ENCODE measurements at regions not wholly inside any gene's neighbourhood (a gene's known extent, or its start where the extent isn't known, plus 50 kb on each side); places are given as distances from the start of the nearest gene placed in this dataset.

DNA sequence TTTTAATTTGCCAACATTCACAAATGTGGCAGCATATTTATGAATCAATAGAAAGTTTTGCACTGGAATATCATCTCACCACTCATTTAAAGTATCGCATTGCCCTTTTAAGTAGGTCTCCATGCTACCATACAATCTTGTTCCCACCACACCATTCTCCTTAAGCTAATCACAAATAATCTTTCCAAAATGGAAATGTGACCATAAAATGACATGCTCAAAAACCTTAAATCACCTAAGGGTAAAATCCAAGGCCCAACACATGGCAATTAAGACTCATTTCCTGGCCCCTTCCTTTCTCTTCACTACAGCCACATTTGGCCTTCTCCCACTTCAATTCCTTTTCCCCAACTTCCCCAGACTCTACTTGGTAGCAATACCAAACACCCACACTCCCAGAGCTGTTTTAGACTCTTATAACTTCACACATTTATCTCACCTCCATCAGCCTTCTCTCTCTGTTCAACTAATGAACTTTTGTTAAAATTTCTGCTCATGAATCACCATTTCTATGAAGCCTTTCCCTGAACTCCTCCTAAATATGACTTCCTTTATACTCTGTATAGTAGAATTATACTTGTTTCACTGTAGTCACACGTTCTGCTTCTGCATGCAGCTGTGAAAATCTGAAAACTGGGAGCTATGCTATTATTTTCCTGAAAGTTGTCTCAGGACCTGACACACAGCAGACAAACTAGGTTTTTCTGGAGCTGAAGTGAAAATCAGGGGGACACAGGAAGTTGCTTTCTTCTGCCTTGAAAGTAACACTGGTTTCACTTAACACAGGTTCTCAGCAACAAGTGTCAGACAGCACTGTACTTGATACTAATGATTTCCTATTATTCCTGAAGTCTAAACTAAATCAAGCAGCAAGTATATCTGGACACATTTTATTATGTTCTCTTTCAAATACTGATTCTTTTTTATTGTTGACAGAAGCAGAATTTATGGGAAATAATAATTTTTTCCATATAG, 303.9 kb downstream of the ZEB2 start:
- TF ChIP-seq ZFX (IDR thresholded peaks at IDR 0.05): no peak
- TF ChIP-seq, protein P1, sequence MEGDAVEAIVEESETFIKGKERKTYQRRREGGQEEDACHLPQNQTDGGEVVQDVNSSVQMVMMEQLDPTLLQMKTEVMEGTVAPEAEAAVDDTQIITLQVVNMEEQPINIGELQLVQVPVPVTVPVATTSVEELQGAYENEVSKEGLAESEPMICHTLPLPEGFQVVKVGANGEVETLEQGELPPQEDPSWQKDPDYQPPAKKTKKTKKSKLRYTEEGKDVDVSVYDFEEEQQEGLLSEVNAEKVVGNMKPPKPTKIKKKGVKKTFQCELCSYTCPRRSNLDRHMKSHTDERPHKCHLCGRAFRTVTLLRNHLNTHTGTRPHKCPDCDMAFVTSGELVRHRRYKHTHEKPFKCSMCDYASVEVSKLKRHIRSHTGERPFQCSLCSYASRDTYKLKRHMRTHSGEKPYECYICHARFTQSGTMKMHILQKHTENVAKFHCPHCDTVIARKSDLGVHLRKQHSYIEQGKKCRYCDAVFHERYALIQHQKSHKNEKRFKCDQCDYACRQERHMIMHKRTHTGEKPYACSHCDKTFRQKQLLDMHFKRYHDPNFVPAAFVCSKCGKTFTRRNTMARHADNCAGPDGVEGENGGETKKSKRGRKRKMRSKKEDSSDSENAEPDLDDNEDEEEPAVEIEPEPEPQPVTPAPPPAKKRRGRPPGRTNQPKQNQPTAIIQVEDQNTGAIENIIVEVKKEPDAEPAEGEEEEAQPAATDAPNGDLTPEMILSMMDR (conservative IDR thresholded peaks at IDR 0.05): no peak
- no peak overlapping the region for H3K27ac ChIP-seq

- TF ChIP-seq ZFX (IDR thresholded peaks at IDR 0.05): no peak
- TF ChIP-seq, protein P1 (conservative IDR thresholded peaks at IDR 0.05): no peak
Observed at GRCh38 chr2:144215207-144215606, 304.7 kb downstream of the ZEB2 start.

GRCh38 chr2:144213797-144214196, 306.1 kb downstream of the ZEB2 start:
- no peak for TF ChIP-seq ZFX (IDR thresholded peaks at IDR 0.05)
- TF ChIP-seq, protein P1 (conservative IDR thresholded peaks at IDR 0.05): no peak
- no peak overlapping the region for H3K27ac ChIP-seq

More at GRCh38 chr2:144215207-144215606, 304.7 kb downstream of the ZEB2 start:
- no peak overlapping the region for H3K27ac ChIP-seq

DNA sequence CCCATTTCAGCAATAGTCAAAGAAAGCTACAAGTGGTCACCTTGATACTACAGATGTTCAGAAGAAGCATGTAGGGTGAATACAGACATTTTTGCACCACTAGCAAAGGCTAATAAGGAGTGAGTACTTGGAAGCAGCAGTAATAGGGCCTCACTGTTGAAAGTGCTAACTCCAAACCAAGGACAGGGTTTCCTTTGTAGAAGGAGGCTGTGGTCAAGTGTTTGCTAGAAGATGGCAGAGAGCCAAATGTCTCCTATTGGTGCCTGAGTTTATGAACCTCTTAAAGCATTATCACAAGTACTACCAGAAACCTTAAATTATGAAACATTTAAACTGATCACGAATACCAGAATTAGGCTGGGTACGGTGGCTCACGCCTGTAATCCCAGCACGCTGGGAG, 308.1 kb downstream of the ZEB2 start:
- H3K27ac ChIP-seq: no peak overlapping the region
- TF ChIP-seq, protein P1 (conservative IDR thresholded peaks at IDR 0.05): no peak
- TF ChIP-seq ZFX (IDR thresholded peaks at IDR 0.05): no peak

- H3K27ac ChIP-seq: no peak overlapping the region
- TF ChIP-seq, protein P1 (conservative IDR thresholded peaks at IDR 0.05): no peak
- TF ChIP-seq ZFX (IDR thresholded peaks at IDR 0.05): no peak
Observed at GRCh38 chr2:144211065-144211464, 308.9 kb downstream of the ZEB2 start.

DNA sequence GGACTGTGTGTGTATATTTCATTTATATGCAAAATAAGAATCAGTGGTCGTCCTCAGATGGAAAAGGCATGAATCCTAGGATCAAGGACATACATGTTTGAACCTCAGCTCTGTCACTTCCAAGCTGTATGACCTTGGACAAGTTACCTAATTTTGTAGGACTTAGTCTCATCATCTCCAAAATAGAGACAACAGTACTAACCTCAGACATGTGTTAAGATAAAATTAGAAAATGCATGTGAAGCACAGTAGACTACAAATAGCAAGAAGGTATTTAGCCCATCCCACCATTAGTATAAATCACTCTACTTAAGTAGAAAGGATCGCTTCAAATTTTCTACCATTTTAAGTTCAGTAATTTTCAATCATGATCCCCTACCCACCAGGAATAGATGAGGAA, 309.8 kb downstream of the ZEB2 start:
- TF ChIP-seq, protein P1 (conservative IDR thresholded peaks at IDR 0.05): no peak
- no peak for TF ChIP-seq ZFX (IDR thresholded peaks at IDR 0.05)
- H3K27ac ChIP-seq: no peak overlapping the region

GRCh38 chr2:144208924-144209323, 311.0 kb downstream of the ZEB2 start:
- no peak for TF ChIP-seq ZFX (IDR thresholded peaks at IDR 0.05)
- TF ChIP-seq, protein P1 (conservative IDR thresholded peaks at IDR 0.05): no peak
- no peak overlapping the region for H3K27ac ChIP-seq

Measured in C4-2B (cell line).